GM21381 (cell line): ENCODE measurements at regions not wholly inside any gene's neighbourhood (a gene's known extent, or its start where the extent isn't known, plus 50 kb on each side); places are given as distances from the start of the nearest gene placed in this dataset.
"Not testable (repeated sequence)": the region's sequence is repeated elsewhere in the genome, so short reads cannot be mapped to it uniquely, and the experiment has no call there.

Experiments used
- ATAC-seq: cut with Tn5 transposase; IDR thresholded peaks from one replicate; pipeline ENCODE4 v1.9.1; 2021; ENCODE audit warnings: mild to moderate bottlenecking, moderate library complexity; ENCODE audit not compliant: unreplicated experiment

- ATAC-seq = no peak
Observed at GRCh38 chr6:141195251-141195832, 937.4 kb upstream of the GJE1 start.

GRCh38 chr6:141183368-141183767 lies 949.4 kb upstream of the GJE1 start:
- no peak for ATAC-seq

- not testable (repeated sequence) for ATAC-seq
Observed at GRCh38 chr6:141175458-141175857, 957.3 kb upstream of the GJE1 start.

GRCh38 chr6:141174932-141175331 lies 957.8 kb upstream of the GJE1 start:
- ATAC-seq = no peak

GRCh38 chr6:141173529-141173928 lies 959.2 kb upstream of the GJE1 start:
- no peak for ATAC-seq

GRCh38 chr6:141169419-141169818 lies 963.3 kb upstream of the GJE1 start:
- no peak for ATAC-seq

GRCh38 chr6:141167945-141168344 lies 964.8 kb upstream of the GJE1 start:
- ATAC-seq = no peak

GRCh38 chr6:141165002-141165665 lies 967.6 kb upstream of the GJE1 start:
- ATAC-seq = no peak

GRCh38 chr6:141164042-141164743 lies 968.5 kb upstream of the GJE1 start:
- ATAC-seq = no peak

- no peak for ATAC-seq
Observed at GRCh38 chr6:141163107-141163506, 969.6 kb upstream of the GJE1 start.

- ATAC-seq = no peak
Observed at GRCh38 chr6:141158740-141159139, 974.0 kb upstream of the GJE1 start.

GRCh38 chr6:141153563-141153962 lies 979.2 kb upstream of the GJE1 start:
- no peak for ATAC-seq

GRCh38 chr6:141152951-141153350 lies 979.8 kb upstream of the GJE1 start:
- ATAC-seq = no peak

- ATAC-seq = no peak
Observed at GRCh38 chr6:141151710-141152417, 980.9 kb upstream of the GJE1 start.

GRCh38 chr6:141141870-141142269 lies 990.9 kb upstream of the GJE1 start:
- no peak for ATAC-seq

GRCh38 chr6:141140905-141141304 lies 991.8 kb upstream of the GJE1 start:
- no peak for ATAC-seq

- no peak for ATAC-seq
Observed at GRCh38 chr6:141139461-141139860, 993.3 kb upstream of the GJE1 start.

GRCh38 chr6:141134723-141135122 lies 998.0 kb upstream of the GJE1 start:
- ATAC-seq = no peak

GRCh38 chr6:141133836-141134235 lies 998.9 kb upstream of the GJE1 start:
- no peak for ATAC-seq

- ATAC-seq = no peak
Observed at GRCh38 chr6:141133346-141133745, 999.4 kb upstream of the GJE1 start.

- ATAC-seq = no peak
Observed at GRCh38 chr6:141131616-141132015, 1001.1 kb upstream of the GJE1 start.

GRCh38 chr6:141123497-141123896 lies 1009.2 kb upstream of the GJE1 start:
- ATAC-seq = no peak
